Skin epidermis (tissue), 12 donors: ENCODE measurements at regions not wholly inside any gene's neighbourhood (a gene's known extent, or its start where the extent isn't known, plus 50 kb on each side); places are given as distances from the start of the nearest gene placed in this dataset.
"Not testable (repeated sequence)": the region's sequence is repeated elsewhere in the genome, so short reads cannot be mapped to it uniquely, and the experiment has no call there.

Source experiments
- H3K27ac ChIP-seq, 21 experiments: fragments of 200-600 bp; sonication (generic) in 11 of 21; one replicate each; pipeline ENCODE4 v1.5.0; 2020; ENCODE audit warnings: mild to moderate bottlenecking in 3 of 21, inconsistent platforms in 2 of 21, moderate library complexity in 2 of 21
- H3K4me3 ChIP-seq, 7 experiments: fragments of 200-600 bp; sonication (generic) in 2 of 7; one replicate each; pipeline ENCODE4 v1.5.0; 2020; ENCODE audit warnings: inconsistent platforms in 2 of 7, mild to moderate bottlenecking in 2 of 7, moderate library complexity in 1 of 7

DNA sequence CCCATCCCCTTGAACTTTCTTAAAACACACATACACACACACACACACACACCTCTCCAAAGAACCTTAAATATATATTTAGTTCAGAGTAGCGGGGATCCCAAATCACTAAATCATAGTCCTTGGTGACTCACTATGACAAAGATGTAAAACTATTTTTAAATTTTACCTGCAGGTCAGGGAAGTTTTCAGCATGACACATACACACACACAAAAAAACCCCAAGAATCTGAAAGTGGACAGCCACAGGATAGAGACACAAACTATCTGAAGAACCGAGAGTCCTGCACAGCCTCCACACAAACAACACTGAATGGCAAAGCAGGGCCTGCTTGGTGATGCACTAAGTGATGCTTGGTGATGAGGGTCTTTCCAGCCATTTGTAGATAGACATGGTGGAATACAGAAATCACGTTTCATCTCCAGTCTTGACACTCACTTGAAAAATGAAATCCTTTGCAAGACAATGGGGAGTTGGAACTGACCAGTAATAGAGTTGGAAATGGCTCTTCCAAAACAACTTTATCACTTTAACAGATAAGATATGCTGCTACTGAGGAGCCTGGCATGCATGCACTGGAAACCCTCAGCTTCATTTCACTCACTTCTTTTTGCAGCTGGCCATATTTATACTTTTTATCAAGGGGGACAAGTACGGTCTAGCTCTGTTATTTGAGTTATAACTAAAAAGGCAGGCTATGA lies 307.3 kb downstream of the RAPGEF2 start:
- Histone ChIP-seq H3K4me3 (no peak overlapping the region), H3K27ac (no peak overlapping the region)

DNA sequence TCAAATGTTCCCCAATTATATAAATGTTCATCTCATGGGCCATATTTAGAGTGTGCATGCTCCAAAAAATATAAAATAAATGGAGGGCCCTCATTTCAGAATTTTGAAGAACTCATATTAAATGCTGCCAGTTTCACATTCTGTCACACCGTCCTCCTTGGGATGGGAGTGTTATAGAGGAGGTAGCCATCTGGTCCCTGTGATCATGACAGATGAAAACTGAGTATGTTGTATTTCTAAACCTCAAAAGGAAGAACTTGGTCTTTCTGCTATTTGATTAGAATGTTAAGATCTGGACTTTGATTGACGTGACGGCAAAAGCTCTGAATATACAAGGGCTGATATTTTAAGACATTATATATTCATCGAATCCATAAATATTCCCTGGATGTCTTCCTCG lies 308.0 kb downstream of the RAPGEF2 start:
- no peak overlapping the region for H3K4me3 ChIP-seq
- no peak overlapping the region for H3K27ac ChIP-seq

DNA sequence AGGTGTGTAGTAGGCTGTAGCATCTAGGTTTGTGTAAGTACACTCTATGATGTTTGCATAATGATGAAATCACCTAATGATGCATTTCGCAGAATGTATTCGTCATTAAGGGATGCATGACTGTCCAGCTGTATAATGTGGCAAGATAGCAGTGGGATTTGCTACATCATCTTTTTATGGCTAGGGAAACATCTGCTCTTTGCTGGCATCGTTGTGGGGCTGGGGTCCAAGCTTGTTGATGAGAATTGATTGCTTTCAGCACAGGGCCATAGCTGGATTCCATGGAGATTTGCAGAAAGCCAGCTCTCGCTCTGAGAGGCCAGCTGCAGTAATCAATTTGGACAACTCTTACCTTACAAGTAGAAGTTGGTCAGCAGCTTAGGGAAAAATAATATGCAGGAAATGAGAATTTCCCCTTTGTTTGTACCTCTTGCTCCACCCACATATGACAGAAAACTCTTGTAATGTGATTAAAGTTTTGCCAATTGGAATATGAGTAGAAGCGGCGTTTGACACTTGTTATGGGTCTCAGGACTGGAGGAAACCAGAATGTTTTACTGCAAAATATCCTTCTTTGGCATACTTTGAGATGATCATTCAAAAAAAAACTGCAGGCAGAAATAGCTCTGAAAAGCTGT lies 310.5 kb downstream of the RAPGEF2 start:
- Histone ChIP-seq H3K4me3 (no peak overlapping the region), H3K27ac (no peak overlapping the region)

DNA sequence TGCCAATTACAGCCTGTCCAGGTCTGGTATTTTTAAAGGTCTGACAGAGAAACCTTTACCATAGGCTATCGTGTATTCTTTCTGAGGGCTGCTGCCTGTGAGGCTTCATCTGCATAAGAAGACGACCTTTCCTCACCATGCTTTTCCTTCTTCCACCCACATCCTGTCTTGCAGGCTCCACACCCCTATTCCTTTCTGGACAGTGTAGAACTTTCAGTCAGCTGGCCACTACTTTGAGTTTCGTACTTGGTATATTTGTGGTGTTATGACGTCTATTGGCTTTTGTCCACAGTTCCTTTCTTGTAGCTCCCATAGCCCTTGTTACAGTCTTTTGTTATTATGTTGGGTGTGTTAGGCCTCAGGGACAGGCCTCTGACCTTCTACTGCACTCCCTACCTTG lies 311.4 kb downstream of the RAPGEF2 start:
- Histone ChIP-seq H3K4me3 (no peak overlapping the region), H3K27ac (no peak overlapping the region)

DNA sequence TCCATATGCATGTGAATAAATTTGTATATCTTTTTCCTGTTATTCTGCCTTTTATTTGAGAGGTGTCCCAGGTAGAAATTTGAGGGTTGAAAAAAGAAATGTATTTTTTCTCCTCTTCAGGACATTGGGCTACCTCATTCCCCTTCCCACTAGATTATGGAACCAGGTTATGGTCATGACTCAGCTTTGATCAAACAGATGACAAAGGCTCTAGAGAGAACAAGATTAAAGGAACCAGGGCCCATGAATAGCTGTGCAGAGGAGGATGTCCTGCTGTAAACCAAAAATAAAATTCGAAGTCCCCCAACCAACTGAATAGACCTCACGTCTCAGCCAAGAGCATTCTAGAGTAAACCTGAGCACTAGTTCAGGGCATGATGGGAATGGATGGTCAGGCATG lies 313.2 kb downstream of the RAPGEF2 start:
- no peak overlapping the region for H3K4me3 ChIP-seq
- H3K27ac ChIP-seq = no peak overlapping the region

DNA sequence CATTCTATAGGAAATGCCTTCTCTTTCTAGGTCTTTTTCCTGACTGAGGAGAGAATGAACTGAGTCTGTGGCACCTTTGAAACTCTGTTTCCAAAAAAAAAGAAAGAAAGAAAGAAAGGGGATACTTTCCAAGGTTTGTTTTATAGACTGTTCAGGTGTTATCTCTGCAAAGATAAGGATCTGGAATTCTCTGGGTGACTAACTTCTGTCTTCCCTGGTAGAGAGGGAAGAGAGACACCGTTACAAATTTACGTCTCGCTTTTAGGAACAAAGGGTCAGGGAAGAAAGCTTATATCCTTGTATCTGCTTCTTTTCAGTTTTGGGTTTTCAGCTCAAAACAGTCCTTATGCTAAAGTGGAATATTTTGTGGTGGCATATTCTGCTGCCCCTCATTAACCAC lies 314.1 kb downstream of the RAPGEF2 start:
- H3K4me3 ChIP-seq = no peak overlapping the region
- H3K27ac ChIP-seq = no peak overlapping the region

DNA sequence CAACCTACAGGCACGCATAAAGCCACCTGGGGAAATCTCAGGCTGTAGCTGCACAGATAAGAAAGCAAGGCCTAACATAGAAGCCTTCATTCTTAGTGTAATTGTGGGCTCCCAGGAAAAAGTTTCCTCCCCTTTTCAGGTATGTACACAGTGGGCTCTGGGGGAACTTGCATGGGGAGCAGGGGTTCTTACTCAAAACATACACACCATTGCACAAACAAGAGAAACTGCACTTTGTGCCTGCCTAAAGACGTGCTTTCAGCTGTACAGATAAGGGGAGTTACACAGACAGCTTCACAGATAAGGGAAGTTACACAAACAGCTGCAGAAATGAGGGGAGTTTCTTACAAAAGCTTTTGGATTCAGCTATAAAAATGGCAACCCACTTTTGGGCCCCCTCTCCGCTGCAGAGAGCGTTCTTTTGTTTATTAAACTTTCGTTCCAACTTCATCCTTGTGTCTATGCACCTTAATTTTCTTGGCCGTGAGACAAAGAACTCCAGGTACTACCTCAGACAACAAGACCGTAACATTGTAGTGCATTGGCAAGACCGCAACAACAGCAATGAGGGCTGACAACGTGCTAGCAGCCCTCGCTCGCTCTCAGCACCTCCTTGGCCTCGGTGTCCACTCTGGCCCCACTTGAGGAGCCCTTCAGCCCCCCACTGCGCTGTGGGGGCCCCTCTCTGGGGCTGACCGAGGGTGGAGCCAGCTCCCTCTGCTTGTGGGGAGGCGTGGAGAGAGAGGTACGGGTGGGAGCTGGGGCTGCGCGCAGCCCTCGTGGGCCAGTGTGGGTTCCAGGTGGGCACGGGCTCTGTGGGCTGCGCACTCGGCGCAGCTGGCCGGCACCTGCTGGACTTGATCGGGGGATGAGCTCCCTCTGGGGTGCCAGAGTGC lies 317.5 kb downstream of the RAPGEF2 start:
- Histone ChIP-seq H3K4me3 (no peak overlapping the region), H3K27ac (no peak overlapping the region)

DNA sequence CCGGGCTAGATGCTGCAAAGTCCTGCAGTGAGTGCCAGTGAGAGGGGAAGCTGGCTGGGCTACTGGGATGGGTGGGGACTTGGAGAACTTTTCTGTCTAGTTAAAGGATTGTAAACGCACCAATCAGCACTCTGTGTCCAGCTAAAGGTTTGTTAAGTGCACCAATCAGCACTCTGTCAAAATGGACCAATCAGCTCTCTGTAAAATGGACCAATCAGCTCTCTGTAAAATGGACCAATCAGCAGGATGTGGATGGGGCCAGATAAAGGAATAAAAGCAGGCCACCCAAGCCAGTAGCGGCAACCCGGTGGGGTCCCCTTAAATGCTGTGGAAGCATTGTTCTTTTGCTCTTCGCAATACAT lies 318.2 kb downstream of the RAPGEF2 start:
- H3K4me3 ChIP-seq = not testable (repeated sequence)

DNA sequence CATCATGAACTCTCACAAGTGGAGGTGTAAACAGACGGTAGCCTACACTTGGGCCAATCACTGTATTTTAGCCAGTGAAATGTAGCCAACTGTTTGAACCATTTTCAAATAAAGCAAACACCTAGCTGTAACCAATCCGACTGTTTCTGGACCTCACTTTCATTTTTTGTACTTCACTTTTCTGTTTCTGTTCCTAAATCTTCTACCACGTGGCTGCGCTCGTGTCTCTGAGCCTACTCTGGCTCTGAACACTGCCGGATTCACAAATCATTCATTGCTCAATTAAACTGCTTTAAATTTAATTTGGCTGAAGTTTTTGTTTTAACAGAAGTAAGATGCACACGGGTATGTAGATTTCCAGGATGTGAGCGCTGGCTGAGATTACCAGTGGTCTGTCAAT lies 319.1 kb downstream of the RAPGEF2 start:
- H3K4me3 ChIP-seq = no peak overlapping the region

More for the DNA sequence above, 318.2 kb downstream of the RAPGEF2 start:
- H3K27ac ChIP-seq = not testable (repeated sequence)

DNA sequence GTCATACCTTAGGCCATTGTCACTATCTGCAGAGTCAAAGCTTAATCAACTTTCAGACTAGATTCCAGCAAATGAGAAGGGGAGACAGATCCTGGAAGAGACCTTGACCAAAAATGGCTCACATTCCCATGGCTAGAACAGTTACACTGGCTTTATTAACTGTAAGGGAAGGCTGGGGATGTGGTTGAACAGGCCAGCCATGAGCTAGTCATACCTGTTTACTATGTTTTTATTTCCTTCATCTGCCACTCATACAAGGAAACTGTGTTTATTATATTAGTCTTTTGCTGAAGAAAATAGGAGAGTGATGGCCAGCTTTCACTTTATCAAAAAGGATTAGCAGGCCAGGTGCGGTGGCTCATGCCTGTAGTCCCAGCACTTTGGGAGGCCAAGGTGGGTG lies 319.7 kb downstream of the RAPGEF2 start:
- H3K27ac ChIP-seq = no peak overlapping the region
- H3K4me3 ChIP-seq = no peak overlapping the region

More for the DNA sequence above, 319.1 kb downstream of the RAPGEF2 start:
- H3K27ac ChIP-seq = no peak overlapping the region

DNA sequence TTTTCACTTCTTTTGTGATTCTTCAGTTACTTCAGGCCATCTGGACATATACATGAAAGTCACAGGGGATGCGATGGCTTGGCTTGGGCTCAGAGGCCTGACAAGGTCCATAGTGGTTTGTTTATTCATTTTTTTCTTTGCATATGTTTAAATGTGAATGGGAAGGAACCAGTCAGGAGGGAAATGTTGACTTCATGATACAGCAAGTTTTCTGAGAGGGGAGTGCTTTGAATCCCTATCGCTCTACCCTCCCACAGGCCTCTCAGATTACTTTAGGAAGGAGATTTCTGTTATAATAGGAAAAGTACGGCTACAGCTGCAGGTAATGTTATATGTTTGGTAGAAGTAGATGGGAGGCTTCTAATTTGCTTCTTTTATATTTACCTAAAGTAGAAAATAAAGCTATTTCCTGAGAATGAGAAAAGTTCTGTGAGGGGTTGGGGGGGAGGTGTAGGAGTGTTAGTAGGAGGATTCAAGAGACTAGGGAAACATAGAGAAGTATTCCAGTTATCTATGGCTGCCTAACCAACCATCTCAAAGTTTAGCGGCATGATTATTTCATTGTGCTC lies 322.9 kb downstream of the RAPGEF2 start:
- Histone ChIP-seq H3K4me3 (no peak overlapping the region), H3K27ac (no peak overlapping the region)

DNA sequence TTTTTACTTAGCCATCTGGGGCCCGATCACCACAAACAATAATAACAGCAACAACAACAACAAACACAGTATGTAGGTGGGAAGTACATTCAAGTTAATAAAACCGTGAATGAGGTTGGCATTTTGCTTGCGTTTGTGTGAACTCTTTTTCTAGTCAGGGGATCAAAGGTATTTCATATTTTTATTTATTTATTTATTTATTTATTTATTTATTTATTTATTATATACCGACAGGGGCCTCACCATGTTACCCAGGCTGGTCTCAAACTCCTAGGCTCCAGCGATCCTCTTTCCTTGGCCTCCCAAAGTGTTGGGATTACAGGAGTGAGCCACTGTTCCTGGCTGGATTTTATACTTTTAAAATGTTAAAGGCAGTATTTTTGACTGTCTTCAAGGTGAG lies 325.4 kb downstream of the RAPGEF2 start:
- Histone ChIP-seq H3K27ac (no peak overlapping the region), H3K4me3 (no peak overlapping the region)

DNA sequence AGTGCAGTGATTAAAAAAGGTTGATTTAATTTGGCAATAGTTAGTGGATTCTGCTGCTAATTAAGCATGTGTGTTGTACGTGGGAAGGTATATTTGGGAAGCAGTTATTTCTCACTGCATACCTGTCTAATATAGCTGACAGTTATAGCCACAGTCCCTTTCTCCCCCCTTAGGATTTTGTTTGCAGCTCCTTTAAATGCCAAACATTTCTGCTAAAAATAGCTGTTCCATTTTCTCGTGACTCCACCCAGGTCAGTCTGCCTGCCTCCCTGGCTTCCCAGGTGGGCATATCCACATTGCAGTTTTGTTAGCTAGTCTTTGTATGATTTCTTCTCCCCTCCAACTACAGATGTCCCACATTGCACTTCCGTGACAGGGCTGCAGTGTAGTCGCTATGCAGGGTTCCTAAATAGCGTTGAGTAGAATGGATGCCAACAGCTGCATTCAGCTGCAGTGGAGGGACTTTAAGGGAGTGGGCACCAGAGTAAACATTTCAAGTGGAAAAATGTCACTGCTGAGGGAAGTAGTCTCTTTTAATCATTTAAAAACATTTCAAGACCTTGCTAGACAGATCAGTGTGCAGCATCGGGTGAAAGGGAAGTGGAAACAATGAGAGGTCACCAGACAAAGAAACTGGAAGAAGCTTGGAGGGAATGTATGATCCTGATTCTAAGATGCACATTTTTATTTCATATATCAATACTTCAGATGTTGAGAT lies 326.3 kb downstream of the RAPGEF2 start:
- Histone ChIP-seq H3K27ac (no peak overlapping the region), H3K4me3 (no peak overlapping the region)

DNA sequence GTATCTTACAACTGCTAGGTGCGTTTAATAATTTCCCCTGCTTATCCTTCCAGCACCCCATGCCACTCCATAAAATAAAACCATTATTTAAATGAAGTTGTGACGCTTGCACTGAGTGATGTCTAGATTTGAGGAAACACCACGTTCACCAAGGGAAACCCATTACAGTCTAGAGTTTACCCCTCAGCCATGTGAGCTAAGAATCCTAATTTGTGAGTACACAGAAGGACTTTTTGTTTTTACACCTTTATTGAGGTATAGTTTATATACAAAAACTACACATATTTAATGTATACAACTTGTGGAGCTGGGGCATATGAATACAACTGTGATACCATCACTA lies 326.8 kb downstream of the RAPGEF2 start:
- Histone ChIP-seq H3K4me3 (no peak overlapping the region), H3K27ac (no peak overlapping the region)

DNA sequence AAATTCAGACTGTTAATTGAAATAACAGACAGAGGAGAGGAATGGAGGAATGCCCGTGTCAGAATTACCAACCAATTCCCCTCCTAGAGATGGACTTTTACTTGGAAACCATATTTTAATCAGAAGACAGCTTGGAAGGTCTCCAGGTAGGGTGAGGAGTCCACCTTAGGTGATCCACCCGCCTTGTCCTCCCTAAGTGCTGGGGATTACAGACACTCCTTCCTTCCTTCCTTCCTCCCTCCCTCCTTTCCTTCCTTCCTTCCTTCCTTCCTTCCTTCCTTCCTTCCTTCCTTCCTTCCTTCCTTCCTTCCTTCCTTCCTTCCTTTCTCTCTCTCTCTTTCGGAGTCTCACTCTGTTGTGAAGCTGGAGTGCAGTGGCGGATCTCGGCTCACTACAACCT lies 328.0 kb downstream of the RAPGEF2 start:
- no peak overlapping the region for H3K27ac ChIP-seq
- H3K4me3 ChIP-seq = no peak overlapping the region

DNA sequence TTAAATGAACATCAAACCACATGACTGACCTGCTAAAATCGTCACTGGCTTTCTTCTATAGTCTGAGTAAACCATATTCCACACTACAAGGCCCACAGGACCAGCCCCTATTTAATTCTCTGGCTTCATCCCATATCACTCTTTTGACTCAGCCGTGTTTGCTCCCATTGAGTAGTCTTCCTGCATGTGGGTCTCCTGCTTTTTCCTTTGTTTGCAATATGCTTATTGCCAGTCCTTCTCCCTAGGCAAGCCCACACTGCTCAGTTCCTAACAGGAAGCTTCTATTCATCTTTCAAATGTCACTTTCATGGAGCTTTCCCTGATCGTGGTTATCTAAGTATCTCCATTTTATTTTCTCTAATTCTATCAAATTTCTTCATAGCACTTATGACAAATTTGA lies 329.6 kb downstream of the RAPGEF2 start:
- Histone ChIP-seq H3K4me3 (no peak overlapping the region), H3K27ac (no peak overlapping the region)

DNA sequence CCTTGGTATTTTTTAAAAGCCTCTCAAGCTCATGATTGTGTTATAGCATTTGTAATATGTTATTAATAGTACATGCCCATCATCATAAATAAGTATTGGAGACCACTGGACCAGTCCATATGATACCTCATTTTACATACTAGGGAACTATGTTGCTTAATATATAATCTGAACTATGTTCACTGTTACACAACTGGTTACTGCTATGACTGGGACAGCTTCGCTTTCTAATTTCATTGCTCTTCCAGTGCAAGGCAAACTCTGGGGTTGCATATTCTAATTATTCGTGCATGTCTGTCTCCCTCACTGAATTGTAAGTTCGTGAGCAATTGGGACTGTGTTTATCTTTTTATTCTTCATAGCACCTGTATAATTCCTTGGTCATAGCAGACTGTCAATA lies 330.5 kb downstream of the RAPGEF2 start:
- Histone ChIP-seq H3K4me3 (no peak overlapping the region), H3K27ac (peak overlapping the region in 1 of 21 experiments; percentile 0)

DNA sequence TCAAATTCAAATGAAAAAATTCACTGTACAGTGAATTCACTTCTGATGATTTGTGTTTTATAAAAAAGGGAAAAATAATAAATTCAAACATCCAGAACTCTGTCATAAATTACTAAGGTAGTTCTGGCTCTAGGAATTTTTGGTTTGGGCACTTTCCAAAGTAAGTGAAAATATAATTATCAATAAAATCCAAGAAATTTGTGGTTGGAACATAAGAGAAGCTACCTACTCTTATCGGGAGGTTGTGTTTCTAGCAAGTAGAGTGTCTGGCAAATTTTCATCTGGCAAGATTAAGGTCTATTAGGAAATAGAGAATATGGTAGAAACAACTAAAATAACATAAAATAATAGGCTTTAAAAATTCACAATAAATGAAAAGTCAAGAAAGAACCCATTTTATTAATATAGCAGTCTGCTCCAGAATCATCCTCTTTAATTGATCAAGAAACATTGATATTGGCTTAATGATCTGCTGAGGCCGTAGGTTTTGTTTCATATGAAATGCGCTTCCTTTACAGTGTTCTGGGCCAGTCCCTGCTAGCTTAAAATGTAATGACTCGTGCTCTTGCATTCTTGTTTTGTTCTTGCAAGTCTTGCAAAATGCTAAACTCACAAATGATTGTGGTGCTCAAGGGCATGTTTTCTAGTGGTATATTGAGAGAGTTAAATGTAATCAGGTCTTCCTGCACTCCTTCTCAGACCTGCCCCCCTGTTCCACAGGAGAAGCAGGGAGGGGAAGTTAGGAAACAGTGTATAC lies 331.4 kb downstream of the RAPGEF2 start:
- Histone ChIP-seq H3K27ac (peak overlapping the region in 4 of 21 experiments; percentile 3 to 63 (median 38)), H3K4me3 (no peak overlapping the region)

DNA sequence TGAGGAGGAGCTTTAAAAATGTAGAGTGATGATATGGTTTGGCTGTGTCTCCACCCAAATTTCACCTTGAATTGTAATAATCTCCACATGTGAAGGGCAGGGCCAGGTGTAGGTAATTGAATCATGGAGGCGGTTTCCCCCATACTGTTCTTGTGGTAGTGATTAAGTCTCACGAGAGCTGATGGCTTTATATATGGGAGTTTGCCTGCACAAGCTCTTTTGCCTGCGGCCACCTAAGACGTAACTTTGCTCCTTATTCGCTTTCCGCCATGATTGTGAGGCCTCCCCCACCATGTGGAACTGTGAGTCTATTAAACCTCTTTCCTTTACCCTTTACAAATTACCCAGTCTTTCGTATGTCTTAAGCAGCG lies 332.0 kb downstream of the RAPGEF2 start:
- Histone ChIP-seq H3K27ac (peak overlapping the region in 4 of 21 experiments; percentile 3 to 63 (median 38)), H3K4me3 (no peak overlapping the region)
